Iris pigment epithelial cell (primary cell): ENCODE measurements at regions not wholly inside any gene's neighbourhood (a gene's known extent, or its start where the extent isn't known, plus 50 kb on each side); places are given as distances from the start of the nearest gene placed in this dataset.
"Not testable (repeated sequence)": the region's sequence is repeated elsewhere in the genome, so short reads cannot be mapped to it uniquely, and the experiment has no call there.

Source experiments
- DNase-seq: peaks from one replicate; pipeline ENCODE4 v3.0.0-alpha.2; 2011; ENCODE audit warnings: low read depth

- DNase-seq, result no peak
Measured at GRCh38 chr1:170377440-170377839, 154.5 kb upstream of the GORAB start.

GRCh38 chr1:170377896-170378634 lies 153.9 kb upstream of the GORAB start:
- no peak for DNase-seq

DNA sequence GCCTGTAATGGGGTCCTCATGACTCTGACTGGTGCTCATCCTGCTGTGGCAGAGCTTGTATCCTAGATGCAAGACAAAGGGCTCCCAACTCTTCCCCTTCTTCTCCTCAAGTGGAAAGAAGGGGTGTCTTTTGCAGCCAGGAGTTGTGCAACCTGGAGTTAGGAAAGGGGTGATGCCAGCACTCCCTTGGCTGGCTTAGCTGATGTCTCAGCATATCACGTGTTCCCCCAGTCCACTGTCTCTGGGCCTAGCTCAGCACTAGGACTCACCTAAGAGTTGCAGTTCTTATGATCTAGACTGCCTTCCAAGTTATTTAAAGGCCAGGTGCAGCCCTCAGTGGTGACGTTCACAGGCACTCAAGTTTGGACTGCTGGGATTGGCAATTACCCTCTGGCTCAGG lies 146.2 kb upstream of the GORAB start:
- no peak for DNase-seq

- no peak for DNase-seq
Measured at GRCh38 chr1:170388489-170388888, 143.5 kb upstream of the GORAB start.

DNA sequence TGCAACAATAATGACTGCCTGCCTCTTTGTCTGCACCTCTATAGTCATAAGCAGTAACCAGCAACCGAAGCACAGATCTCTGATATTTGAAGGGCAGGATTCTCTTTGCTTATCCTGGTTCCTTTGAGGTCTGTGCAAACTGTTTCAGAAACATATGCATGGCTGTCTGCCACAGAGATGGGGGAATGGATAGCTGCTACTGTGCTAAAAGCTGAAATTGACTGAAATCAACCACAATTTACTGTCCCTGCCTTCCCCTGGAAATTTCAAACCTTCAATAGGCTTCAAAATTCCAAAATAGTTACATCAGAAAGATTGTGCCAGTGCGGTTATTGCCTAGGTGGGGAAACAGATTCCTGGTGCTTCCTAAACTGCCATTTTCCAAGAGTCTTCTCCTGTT lies 136.8 kb upstream of the GORAB start:
- DNase-seq, result no peak

DNA sequence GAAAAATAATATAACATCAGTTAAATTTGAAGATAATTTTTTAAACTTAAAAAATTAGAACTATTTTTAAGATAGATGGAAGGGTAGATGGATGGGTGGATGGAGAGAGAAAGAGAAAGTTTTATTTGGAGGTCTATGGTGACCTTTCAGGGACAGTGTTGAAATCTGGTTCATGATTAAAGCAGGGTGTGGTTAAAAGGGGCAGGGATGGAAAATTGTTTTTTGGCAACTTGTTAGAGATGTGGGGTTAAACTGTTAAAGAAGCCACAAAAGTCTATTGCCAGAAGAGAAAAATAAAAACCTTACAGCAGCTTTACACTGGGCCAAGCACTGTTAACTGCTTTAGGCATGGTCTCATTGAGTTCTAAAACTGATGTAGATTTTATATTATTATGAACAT lies 134.9 kb upstream of the GORAB start:
- no peak for DNase-seq

DNA sequence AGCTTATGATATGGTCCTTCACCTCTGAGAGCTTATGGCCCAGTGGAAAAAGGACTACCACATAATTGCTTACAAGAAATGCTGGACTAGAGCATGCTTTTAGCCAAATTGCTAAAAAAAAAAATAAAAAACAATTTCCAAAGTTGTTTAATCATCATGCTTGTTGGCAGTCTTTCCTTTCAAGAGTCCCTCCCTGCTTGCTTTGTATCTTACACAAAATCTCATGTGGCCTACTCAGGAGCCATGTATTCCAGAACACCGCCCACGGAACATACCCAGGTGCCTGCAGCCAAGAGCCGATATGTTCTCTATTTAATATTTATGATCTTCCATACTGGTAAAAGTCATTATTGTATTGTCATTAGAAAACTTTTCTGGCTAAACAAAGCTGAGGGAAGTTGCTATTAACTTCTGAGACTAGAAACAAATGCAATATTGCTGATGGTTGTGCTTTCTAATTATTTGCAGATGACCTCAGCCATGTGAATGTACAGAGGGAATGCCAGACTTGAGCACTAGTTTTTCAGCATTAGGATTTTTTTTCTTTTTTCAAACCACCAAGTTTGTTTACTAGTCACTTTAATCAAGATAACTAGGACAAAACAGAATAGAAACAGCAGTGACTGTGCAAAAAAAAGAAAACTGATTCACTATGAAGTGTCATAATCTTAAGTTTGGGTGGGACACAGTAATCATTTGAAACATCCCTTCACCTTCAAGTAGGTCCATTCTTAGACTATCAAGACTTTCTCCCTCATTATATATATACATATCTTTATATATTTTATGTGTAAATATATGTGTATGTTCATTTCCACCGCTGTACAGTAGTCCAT lies 129.3 kb upstream of the GORAB start:
- no peak for DNase-seq

- DNase-seq, result no peak
Measured at GRCh38 chr1:170407138-170407537, 124.8 kb upstream of the GORAB start.

GRCh38 chr1:170407581-170407980 lies 124.4 kb upstream of the GORAB start:
- DNase-seq, result no peak

GRCh38 chr1:170410401-170411166 lies 121.4 kb upstream of the GORAB start:
- DNase-seq, result peak; percentile 36

GRCh38 chr1:170414989-170415709 lies 116.8 kb upstream of the GORAB start:
- no peak for DNase-seq

DNA sequence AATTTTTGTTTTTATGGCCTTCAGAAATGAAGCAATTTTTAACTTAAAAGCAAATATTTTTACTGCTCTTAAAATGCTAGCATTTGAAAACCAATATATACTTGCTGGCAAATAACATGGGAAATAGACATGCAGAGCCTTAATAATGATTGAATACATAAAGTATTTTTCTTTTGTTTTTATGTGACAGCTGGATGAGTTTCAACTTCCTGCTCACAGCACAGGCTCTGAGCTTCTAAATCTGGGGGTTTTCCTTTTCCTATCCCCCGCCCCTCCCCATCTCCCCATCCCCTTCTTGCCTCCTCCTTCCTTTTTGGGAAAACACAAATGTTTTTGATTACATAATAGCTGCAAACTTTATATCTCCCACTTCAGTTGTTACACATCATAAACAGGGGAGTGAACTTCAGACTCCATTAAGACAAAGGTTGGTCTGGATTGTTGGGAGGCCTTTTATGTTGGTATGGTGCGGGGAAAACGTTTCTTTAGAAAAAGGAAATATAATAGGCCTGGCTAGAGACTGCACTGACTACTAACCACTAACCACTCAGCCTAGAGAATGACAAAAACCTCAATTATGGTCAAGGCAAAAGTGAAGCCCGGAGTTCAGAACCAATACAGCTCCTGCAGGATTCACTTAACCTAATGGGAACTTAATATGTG lies 116.1 kb upstream of the GORAB start:
- DNase-seq, result no peak

GRCh38 chr1:170424346-170424745 lies 107.6 kb upstream of the GORAB start:
- DNase-seq, result no peak

DNA sequence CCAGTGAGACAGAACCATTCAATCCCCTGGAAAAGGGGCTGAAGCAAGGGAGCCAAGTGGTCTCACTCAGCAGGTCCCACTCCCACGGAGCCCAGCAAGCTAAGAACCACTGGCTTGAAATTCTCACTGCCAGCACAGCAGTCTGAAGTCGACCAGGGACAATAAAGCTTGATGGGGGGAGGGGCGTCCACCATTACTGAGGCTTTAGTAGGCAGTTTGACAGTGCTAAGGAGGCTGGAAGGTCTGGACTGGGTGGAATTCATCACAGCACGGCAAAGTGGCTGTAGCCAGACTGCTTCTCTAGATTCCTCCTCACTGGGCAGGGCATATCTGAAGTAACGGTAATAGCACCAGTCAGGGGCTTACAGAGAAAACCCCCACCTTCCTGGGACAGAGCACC lies 105.4 kb upstream of the GORAB start:
- no peak for DNase-seq

- DNase-seq, result not testable (repeated sequence)
Measured at GRCh38 chr1:170427002-170427401, 105.0 kb upstream of the GORAB start.

- DNase-seq, result no peak
Measured at GRCh38 chr1:170436928-170437327, 95.0 kb upstream of the GORAB start.

GRCh38 chr1:170445096-170445495 lies 86.9 kb upstream of the GORAB start:
- peak; percentile 35 for DNase-seq

DNA sequence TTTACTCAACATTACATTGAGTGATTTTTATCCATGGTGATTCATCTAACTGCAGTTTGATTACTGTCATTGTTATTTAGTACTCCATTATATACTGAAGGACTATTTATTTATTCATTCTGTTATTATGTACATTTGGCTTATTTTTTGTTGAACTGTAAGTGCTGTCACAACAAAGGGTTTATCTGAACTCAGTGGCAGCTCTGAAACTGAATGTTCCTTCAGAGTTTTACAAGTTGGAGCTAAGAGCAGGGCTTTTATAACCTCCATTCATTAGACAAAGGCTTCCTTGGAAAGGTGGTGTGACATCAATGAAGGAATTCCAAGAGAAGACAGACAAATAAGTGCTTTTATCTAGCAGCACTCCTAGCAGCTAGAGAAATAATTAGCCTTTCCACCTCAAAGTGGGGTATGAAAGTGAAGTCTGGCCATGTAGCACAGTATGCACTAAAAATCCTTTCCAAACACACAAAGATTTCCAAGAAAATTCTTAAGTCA lies 83.3 kb upstream of the GORAB start:
- DNase-seq, result no peak

- DNase-seq, result peak; percentile 3
Measured at GRCh38 chr1:170457325-170458050, 74.5 kb upstream of the GORAB start.

DNA sequence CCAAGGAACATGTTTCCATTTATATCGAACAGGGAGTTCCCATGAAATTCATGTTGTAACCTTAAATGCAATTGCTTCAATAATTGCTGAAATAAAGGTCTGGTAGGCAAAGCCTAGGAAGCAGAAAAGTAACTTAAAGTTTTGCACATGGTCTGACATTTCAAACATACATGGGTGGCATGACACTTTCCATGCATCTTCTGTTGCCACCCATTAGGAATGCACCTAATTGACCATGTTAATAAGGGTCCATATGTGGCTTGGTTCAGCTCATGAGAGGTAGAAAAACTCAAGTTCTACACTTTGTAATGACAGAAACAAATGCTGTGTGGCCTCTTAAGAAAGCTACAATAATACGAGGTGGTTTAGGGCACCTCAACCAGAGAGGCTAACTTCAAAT lies 72.0 kb upstream of the GORAB start:
- no peak for DNase-seq
